ENCODE measurements at regions not wholly inside any gene's neighbourhood (a gene's known extent, or its start where the extent isn't known, plus 50 kb on each side); places are given as distances from the start of the nearest gene placed in this dataset.

GRCh38 chr14:30507209-30507608 lies 51.7 kb upstream of the G2E3 start:
- Mint-ChIP-seq H3K36me3 (ENCODE audit: low read depth) (no peaks in the 10 kb centered on the region), H3K27me3 (ENCODE audit: low read depth) (no peaks in the 10 kb centered on the region), H3K4me3 (no peak overlapping the region), H3K9me3 (no peaks in the 10 kb centered on the region), H3K4me1 (no peaks in the 10 kb centered on the region), H3K27ac (no peak overlapping the region)
- TF ChIP-seq CTCF (IDR thresholded peaks at IDR 0.05; ENCODE audit: unreplicated experiment in 3 of 3), result no peak

Measured in nephron (organoid).